H1 (cell line): ENCODE measurements at regions not wholly inside any gene's neighbourhood (a gene's known extent, or its start where the extent isn't known, plus 50 kb on each side); places are given as distances from the start of the nearest gene placed in this dataset.

ENCODE experiments used
- ATF3 ChIP-seq: IDR thresholded peaks from 2 replicates; pipeline ENCODE4 v1.6.1; 2011; ENCODE audit warnings: low read depth, mild to moderate bottlenecking, low read length; ENCODE audit not compliant: insufficient read depth
- MAFK ChIP-seq: IDR thresholded peaks from 2 replicates; pipeline ENCODE4 v1.6.1; 2012; ENCODE audit warnings: low read depth, mild to moderate bottlenecking, improper control_type of control experiment, low read length

GRCh38 chrX:122890729-122891128, 293.3 kb upstream of the GRIA3 start (continued):
- TF ChIP-seq ATF3, result no peak
- no peak for TF ChIP-seq MAFK
- TF ChIP-seq, all 59 proteins: peak for 0
